Neural crest cell (in vitro differentiated cells): ENCODE measurements at regions not wholly inside any gene's neighbourhood (a gene's known extent, or its start where the extent isn't known, plus 50 kb on each side); places are given as distances from the start of the nearest gene placed in this dataset.

Source experiments
- DNase-seq: peaks from one replicate; pipeline ENCODE4 v3.0.0; 2021; ENCODE audit warnings: low read depth, mixed read lengths, low spot score
- H3K27ac Mint-ChIP-seq: one replicate; pipeline ENCODE4 v1.8.0; 2021; ENCODE audit warnings: mild to moderate bottlenecking, mixed read lengths; ENCODE audit not compliant: unreplicated experiment
- H3K27me3 Mint-ChIP-seq: 2 replicates; pipeline ENCODE4 v1.8.0; 2021; ENCODE audit warnings: low read depth, mild to moderate bottlenecking, mixed read lengths
- H3K36me3 Mint-ChIP-seq: 2 replicates; pipeline ENCODE4 v1.8.0; 2021; ENCODE audit warnings: low read depth, mild to moderate bottlenecking, mixed read lengths
- H3K4me1 Mint-ChIP-seq: 2 replicates; pipeline ENCODE4 v1.8.0; 2021; ENCODE audit warnings: mixed read lengths
- H3K4me3 Mint-ChIP-seq: one replicate; pipeline ENCODE4 v1.8.0; 2021; ENCODE audit warnings: mild to moderate bottlenecking, mixed read lengths
- H3K9me3 Mint-ChIP-seq: 2 replicates; pipeline ENCODE4 v1.8.0; 2021; ENCODE audit warnings: mixed read lengths
- CTCF ChIP-seq: fragments of 200-600 bp; sonication (generic); conservative IDR thresholded peaks from 2 replicates; pipeline ENCODE4 v1.5.0; 2021; ENCODE audit warnings: antibody characterized with exemption, mild to moderate bottlenecking

GRCh38 chr1:96360036-96360795, 361.4 kb upstream of the PTBP2 start:
- DNase-seq = no peak
- Mint-ChIP-seq H3K27ac (peak overlapping the region; percentile 47), H3K36me3 (no peaks in the 10 kb centered on the region), H3K9me3 (no peaks in the 10 kb centered on the region), H3K4me1 (no peaks in the 10 kb centered on the region), H3K4me3 (no peak overlapping the region), H3K27me3 (no peaks in the 10 kb centered on the region)
- no peak for TF ChIP-seq CTCF

GRCh38 chr1:96361271-96361856, 360.2 kb upstream of the PTBP2 start:
- no peak for DNase-seq
- Mint-ChIP-seq H3K27ac (no peak overlapping the region), H3K9me3 (no peaks in the 10 kb centered on the region), H3K27me3 (no peaks in the 10 kb centered on the region), H3K4me1 (no peaks in the 10 kb centered on the region), H3K36me3 (no peaks in the 10 kb centered on the region), H3K4me3 (no peak overlapping the region)
- TF ChIP-seq CTCF = no peak

GRCh38 chr1:96361961-96362360, 359.6 kb upstream of the PTBP2 start:
- Mint-ChIP-seq H3K4me3 (no peak overlapping the region), H3K27me3 (no peaks in the 10 kb centered on the region), H3K9me3 (no peaks in the 10 kb centered on the region), H3K27ac (no peak overlapping the region), H3K4me1 (no peaks in the 10 kb centered on the region), H3K36me3 (no peaks in the 10 kb centered on the region)
- no peak for TF ChIP-seq CTCF
- DNase-seq = no peak

- Mint-ChIP-seq H3K4me3 (no peak overlapping the region), H3K27ac (no peak overlapping the region), H3K9me3 (no peaks in the 10 kb centered on the region), H3K27me3 (no peaks in the 10 kb centered on the region), H3K36me3 (no peaks in the 10 kb centered on the region), H3K4me1 (no peaks in the 10 kb centered on the region)
- DNase-seq = no peak
- no peak for TF ChIP-seq CTCF
Observed at GRCh38 chr1:96362623-96363022, 359.0 kb upstream of the PTBP2 start.

GRCh38 chr1:96363826-96364225, 357.8 kb upstream of the PTBP2 start:
- no peak overlapping the region for H3K4me3 Mint-ChIP-seq
- DNase-seq = no peak
- no peaks in the 10 kb centered on the region for H3K27me3 Mint-ChIP-seq
- no peaks in the 10 kb centered on the region for H3K9me3 Mint-ChIP-seq
- no peaks in the 10 kb centered on the region for H3K36me3 Mint-ChIP-seq
- TF ChIP-seq CTCF = no peak
- no peaks in the 10 kb centered on the region for H3K4me1 Mint-ChIP-seq
- H3K27ac Mint-ChIP-seq = no peak overlapping the region
